Esophagus muscularis mucosa (tissue), 4 donors: ENCODE measurements at regions not wholly inside any gene's neighbourhood (a gene's known extent, or its start where the extent isn't known, plus 50 kb on each side); places are given as distances from the start of the nearest gene placed in this dataset.

Experiments used
- EP300 ChIP-seq: sonication (generic); formaldehyde crosslinking; IDR thresholded peaks from one replicate; pipeline ENCODE4 v1.6.1; 2017; ENCODE audit warnings: antibody characterized with exemption
- POLR2A ChIP-seq: fragments of 450-650 bp; IDR thresholded peaks from one replicate; pipeline ENCODE4 v1.6.1; 2017; ENCODE audit warnings: antibody characterized with exemption, moderate library complexity, mild to moderate bottlenecking, low read depth
- POLR2AphosphoS5 ChIP-seq, 2 donors: sonication (generic); formaldehyde crosslinking; IDR thresholded peaks; one replicate each; pipeline ENCODE4 v1.6.1; 2017; ENCODE audit warnings: antibody characterized with exemption in 2 of 2
- TF ChIP-seq, protein P1 (sequence below), 3 experiments: fragments of 200-600 bp in 2 of 3; fragments of 450-650 bp in 1 of 3; sonication (generic) in 2 of 3; IDR thresholded peaks; one replicate each; pipeline ENCODE4 v1.5.1; 2017 to 2019; ENCODE audit warnings: antibody characterized with exemption in 3 of 3, mild to moderate bottlenecking in 2 of 3, moderate library complexity in 1 of 3

DNA sequence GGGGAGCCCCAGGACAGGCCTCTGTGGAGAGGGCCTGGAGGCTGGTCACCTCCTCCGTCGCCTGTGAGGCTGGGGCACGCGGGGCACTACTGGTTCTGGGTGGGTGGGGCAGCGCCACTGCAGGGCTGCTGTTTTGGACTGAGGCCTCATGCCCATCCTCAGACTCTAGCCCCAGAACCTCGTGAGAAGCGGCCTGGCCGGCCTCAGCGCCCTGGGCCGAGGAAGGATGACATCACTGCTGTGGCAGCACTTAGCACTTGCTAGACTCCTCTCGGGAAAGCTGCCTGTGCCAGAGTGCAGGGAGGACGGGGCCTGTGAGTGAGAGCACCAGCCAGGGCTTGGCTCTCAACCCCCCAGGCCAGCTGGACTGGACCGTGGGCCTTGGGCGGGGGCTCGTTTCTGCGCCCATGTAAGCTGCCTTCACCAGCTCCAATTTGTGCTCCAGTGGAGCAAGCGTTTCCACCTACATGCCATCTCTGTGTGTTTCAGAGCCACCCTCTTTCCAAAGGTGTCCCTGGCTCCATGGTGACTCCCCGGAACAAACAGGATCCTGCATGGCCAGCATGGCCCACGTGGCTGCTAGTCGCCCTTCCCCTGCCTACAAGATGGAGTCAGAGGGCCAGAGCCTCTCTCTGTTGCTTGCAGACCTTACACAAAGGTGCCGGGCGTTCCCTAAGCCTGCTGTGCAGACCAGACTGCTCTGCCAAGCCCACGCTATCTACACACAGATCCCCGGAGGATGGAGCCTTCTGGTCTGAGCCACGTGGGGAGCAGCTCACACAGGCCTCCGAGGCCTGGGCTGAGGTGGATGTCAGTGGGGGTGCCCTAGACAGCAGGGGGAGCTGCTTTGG, 102.9 kb downstream of the CTTN start:
- TF ChIP-seq, protein P1, sequence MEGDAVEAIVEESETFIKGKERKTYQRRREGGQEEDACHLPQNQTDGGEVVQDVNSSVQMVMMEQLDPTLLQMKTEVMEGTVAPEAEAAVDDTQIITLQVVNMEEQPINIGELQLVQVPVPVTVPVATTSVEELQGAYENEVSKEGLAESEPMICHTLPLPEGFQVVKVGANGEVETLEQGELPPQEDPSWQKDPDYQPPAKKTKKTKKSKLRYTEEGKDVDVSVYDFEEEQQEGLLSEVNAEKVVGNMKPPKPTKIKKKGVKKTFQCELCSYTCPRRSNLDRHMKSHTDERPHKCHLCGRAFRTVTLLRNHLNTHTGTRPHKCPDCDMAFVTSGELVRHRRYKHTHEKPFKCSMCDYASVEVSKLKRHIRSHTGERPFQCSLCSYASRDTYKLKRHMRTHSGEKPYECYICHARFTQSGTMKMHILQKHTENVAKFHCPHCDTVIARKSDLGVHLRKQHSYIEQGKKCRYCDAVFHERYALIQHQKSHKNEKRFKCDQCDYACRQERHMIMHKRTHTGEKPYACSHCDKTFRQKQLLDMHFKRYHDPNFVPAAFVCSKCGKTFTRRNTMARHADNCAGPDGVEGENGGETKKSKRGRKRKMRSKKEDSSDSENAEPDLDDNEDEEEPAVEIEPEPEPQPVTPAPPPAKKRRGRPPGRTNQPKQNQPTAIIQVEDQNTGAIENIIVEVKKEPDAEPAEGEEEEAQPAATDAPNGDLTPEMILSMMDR (IDR thresholded peaks at IDR 0.05) = no peak
- TF ChIP-seq POLR2AphosphoS5 (IDR thresholded peaks at IDR 0.05) (no peak), POLR2A (no peak), EP300 (no peak)
